Stimulated activated naive CD8-positive, alpha-beta T cell treated with anti-CD3 and anti-CD28 coated beads, Interleukin-15, amount 100 ng/mL, for 72 hours (primary cell): ENCODE measurements at regions not wholly inside any gene's neighbourhood (a gene's known extent, or its start where the extent isn't known, plus 50 kb on each side); places are given as distances from the start of the nearest gene placed in this dataset.

Experiments used
- ATAC-seq: fragments of 150-1000 bp; cut with Tn5 transposase; 2 replicates; pipeline ENCODE4 v1.10.0; 2021; ENCODE audit warnings: mild to moderate bottlenecking, moderate library complexity
- DNase-seq, 2 donors: peaks; one replicate each; pipeline ENCODE4 v3.0.0; 2021 to 2022
- H3K27ac Mint-ChIP-seq, 2 donors: one replicate each; pipeline ENCODE4 v1.8.0; 2022; ENCODE audit warnings: mild to moderate bottlenecking in 2 of 2, mixed read lengths in 2 of 2, moderate library complexity in 2 of 2
- H3K27me3 Mint-ChIP-seq: one replicate; pipeline ENCODE4 v1.8.0; 2022; ENCODE audit warnings: mixed read lengths
- H3K4me1 Mint-ChIP-seq: one replicate; pipeline ENCODE4 v1.8.0; 2022; ENCODE audit warnings: mild to moderate bottlenecking, mixed read lengths
- H3K4me3 Mint-ChIP-seq, 2 donors: one replicate each; pipeline ENCODE4 v1.8.0; 2022; ENCODE audit warnings: mild to moderate bottlenecking in 2 of 2, mixed read lengths in 2 of 2, moderate library complexity in 1 of 2
- H3K9me3 Mint-ChIP-seq, 2 donors: one replicate each; pipeline ENCODE4 v1.8.0; 2022; ENCODE audit warnings: mixed read lengths in 2 of 2

- H3K4me1 Mint-ChIP-seq, result no peaks in the 10 kb centered on the region
- H3K27me3 Mint-ChIP-seq, result no peaks in the 10 kb centered on the region
- no peak overlapping the region for H3K4me3 Mint-ChIP-seq
- H3K27ac Mint-ChIP-seq, result no peak overlapping the region
- ATAC-seq, result no peak
- DNase-seq, result no peak
- peaks cover 6 to 9% of the 10 kb centered on the region in 2 donors for H3K9me3 Mint-ChIP-seq
These were observed 810.6 kb upstream of the ADGRL4 start for GRCh38 chr1:79817031-79817560.

- ATAC-seq (no peak), DNase-seq (no peak)
- peaks cover 6 to 9% of the 10 kb centered on the region in 2 donors for H3K9me3 Mint-ChIP-seq
- H3K27ac Mint-ChIP-seq, result no peak overlapping the region
- no peaks in the 10 kb centered on the region for H3K4me1 Mint-ChIP-seq
- no peaks in the 10 kb centered on the region for H3K27me3 Mint-ChIP-seq
- no peak overlapping the region for H3K4me3 Mint-ChIP-seq
These were observed 808.6 kb upstream of the ADGRL4 start for GRCh38 chr1:79815115-79815514.

GRCh38 chr1:79811173-79811572 is 804.6 kb upstream of the ADGRL4 start:
- Mint-ChIP-seq H3K9me3 (peaks cover 0 to 11% of the 10 kb centered on the region in 2 donors), H3K27ac (no peak overlapping the region), H3K4me3 (no peak overlapping the region), H3K27me3 (no peaks in the 10 kb centered on the region), H3K4me1 (no peaks in the 10 kb centered on the region)
- DNase-seq (no peak), ATAC-seq (no peak)

DNA sequence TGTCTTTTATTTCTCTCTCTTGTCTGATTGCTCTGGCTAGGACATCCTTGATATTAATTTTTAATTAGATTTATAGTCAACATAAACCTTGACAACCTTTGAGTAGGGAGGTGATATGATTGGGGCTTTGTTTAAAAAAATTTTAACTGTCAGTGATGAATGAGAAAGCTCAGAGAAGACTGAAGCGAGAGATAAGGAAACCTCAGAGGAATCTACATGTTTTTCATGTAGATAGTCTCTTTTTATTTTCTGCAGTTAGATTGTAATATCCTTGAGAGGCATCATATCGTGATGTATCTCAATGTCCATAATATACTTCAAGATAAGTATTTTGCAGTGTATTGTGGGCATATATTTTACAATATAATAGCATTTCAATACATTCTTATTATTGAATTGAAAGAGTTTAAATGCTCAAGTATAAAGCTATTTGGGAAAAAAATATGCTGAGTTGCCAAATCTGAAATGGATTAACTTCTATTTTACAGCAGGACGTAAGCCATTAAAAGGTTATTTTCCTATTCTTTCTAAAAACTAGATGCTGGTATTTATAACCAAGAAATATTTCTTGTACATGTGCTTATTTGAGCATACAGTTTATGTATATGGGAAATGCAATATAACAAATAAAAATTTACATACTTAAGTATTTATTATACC is 802.4 kb upstream of the ADGRL4 start:
- no peak overlapping the region for H3K27ac Mint-ChIP-seq
- H3K27me3 Mint-ChIP-seq, result no peaks in the 10 kb centered on the region
- H3K4me3 Mint-ChIP-seq, result no peak overlapping the region
- peaks cover 0 to 22% of the 10 kb centered on the region in 2 donors for H3K9me3 Mint-ChIP-seq
- no peaks in the 10 kb centered on the region for H3K4me1 Mint-ChIP-seq
- ATAC-seq (no peak), DNase-seq (no peak)

DNA sequence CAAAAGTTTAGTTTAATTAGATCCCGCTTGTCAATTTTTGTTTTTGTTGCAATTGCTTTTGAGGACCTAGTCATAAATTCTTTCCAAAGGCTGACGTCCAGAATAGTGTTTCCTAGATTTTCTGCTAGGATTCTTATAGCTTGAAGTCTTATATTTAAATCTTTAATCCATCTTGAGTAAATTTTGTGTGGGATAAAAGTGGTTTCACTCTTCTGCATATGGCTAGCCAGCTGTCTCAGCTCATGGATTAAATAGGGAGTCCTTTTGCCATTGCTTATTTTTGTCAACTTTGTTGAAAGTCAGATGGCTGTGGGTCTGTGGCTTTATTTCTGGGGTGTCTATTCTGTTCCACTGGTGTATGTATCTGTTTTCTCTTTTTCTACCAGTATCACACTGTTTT is 801.3 kb upstream of the ADGRL4 start:
- H3K4me3 Mint-ChIP-seq, result no peak overlapping the region
- no peaks in the 10 kb centered on the region for H3K4me1 Mint-ChIP-seq
- ATAC-seq (no peak), DNase-seq (no peak)
- no peaks in the 10 kb centered on the region for H3K27me3 Mint-ChIP-seq
- H3K9me3 Mint-ChIP-seq, result peaks cover 0 to 22% of the 10 kb centered on the region in 2 donors
- no peak overlapping the region for H3K27ac Mint-ChIP-seq

GRCh38 chr1:79797487-79797886 is 791.0 kb upstream of the ADGRL4 start:
- H3K4me3 Mint-ChIP-seq, result no peak overlapping the region
- ATAC-seq (no peak), DNase-seq (no peak)
- no peak overlapping the region for H3K27ac Mint-ChIP-seq
- peaks cover 0 to 14% of the 10 kb centered on the region in 2 donors for H3K9me3 Mint-ChIP-seq
- H3K4me1 Mint-ChIP-seq, result no peaks in the 10 kb centered on the region
- H3K27me3 Mint-ChIP-seq, result no peaks in the 10 kb centered on the region

DNA sequence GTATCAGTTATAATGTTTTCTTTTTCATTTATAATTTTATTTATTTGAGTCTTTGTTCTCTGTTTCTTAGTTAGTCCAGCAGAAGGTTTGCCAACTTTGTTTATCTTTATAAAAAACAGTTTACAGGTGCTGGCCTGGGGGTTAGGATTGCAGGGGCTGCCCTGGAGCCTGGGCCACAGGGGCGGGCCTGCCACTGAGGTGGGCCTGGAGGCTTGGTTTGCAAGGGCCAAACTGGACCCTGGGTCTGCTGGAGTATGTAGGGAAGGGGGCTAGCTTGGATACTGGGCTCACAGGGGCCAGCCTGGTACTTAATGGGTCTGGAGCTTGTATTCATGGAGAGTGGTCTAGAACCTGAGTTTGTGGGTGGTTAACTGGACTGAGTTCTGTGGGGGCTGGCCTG is 789.9 kb upstream of the ADGRL4 start:
- Mint-ChIP-seq H3K4me3 (no peak overlapping the region), H3K9me3 (peaks cover 0 to 14% of the 10 kb centered on the region in 2 donors), H3K27me3 (no peaks in the 10 kb centered on the region), H3K4me1 (no peaks in the 10 kb centered on the region), H3K27ac (no peak overlapping the region)
- ATAC-seq, result no peak
- DNase-seq, result no peak

GRCh38 chr1:79792219-79792930 is 785.8 kb upstream of the ADGRL4 start:
- Mint-ChIP-seq H3K4me3 (no peak overlapping the region), H3K9me3 (peaks cover 5 to 21% of the 10 kb centered on the region in 2 donors), H3K4me1 (no peaks in the 10 kb centered on the region), H3K27me3 (no peaks in the 10 kb centered on the region), H3K27ac (no peak overlapping the region)
- DNase-seq, result no peak
- no peak for ATAC-seq

GRCh38 chr1:79791488-79792218 is 785.1 kb upstream of the ADGRL4 start:
- H3K4me3 Mint-ChIP-seq, result no peak overlapping the region
- H3K27me3 Mint-ChIP-seq, result no peaks in the 10 kb centered on the region
- H3K4me1 Mint-ChIP-seq, result no peaks in the 10 kb centered on the region
- no peak for DNase-seq
- ATAC-seq, result no peak
- no peak overlapping the region for H3K27ac Mint-ChIP-seq
- H3K9me3 Mint-ChIP-seq, result peaks cover 5 to 17% of the 10 kb centered on the region in 2 donors

GRCh38 chr1:79790950-79791349 is 784.4 kb upstream of the ADGRL4 start:
- Mint-ChIP-seq H3K27me3 (no peaks in the 10 kb centered on the region), H3K4me1 (no peaks in the 10 kb centered on the region), H3K4me3 (no peak overlapping the region), H3K9me3 (peaks cover 5 to 14% of the 10 kb centered on the region in 2 donors), H3K27ac (no peak overlapping the region)
- no peak for ATAC-seq
- no peak for DNase-seq

DNA sequence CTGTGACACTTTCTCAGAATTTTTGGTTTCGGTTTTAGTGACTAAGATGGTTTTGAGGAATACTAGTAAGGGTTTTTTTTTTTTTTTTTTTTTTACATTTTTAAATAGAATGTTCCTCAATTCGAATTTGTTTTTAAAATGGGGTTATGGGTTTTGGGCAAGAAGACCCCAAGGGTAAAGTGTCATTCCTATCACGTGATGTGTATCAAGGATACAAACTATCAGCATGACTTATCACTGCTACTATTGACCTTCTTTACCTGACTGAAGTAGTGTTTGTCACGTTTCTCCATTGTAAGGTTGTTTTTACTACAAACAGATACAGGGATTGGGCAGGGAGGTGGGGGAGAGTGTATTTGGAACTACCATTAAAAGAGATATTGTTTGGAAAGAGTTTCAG is 781.1 kb upstream of the ADGRL4 start:
- no peaks in the 10 kb centered on the region for H3K27me3 Mint-ChIP-seq
- no peak overlapping the region for H3K27ac Mint-ChIP-seq
- ATAC-seq, result no peak
- peaks cover 10 to 14% of the 10 kb centered on the region in 2 donors for H3K9me3 Mint-ChIP-seq
- no peak for DNase-seq
- no peaks in the 10 kb centered on the region for H3K4me1 Mint-ChIP-seq
- H3K4me3 Mint-ChIP-seq, result no peak overlapping the region

- Mint-ChIP-seq H3K9me3 (peaks cover 10 to 21% of the 10 kb centered on the region in 2 donors), H3K27me3 (no peaks in the 10 kb centered on the region), H3K4me3 (no peak overlapping the region), H3K27ac (no peak overlapping the region), H3K4me1 (no peaks in the 10 kb centered on the region)
- ATAC-seq, result no peak
- no peak for DNase-seq
These were observed 779.4 kb upstream of the ADGRL4 start for GRCh38 chr1:79785964-79786363.

DNA sequence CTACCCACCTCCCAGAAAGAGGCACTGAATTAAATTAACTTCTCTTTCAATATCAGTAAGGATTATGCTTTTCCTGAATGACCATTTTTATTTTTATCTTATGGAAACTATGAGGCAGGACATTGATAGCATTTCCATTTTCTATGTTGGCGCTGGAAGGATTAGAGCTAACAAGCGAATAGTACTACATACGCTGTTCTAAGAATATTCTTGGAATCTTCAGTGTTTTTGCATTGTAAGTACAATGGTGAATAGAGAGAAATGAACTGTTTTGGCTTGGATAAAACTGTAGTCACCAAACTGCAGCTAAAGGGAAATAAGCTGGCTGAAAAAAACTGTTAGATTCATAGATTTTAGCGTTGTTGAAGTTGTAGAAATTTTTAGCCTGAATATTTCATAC is 779.0 kb upstream of the ADGRL4 start:
- no peak overlapping the region for H3K27ac Mint-ChIP-seq
- H3K4me3 Mint-ChIP-seq, result no peak overlapping the region
- no peaks in the 10 kb centered on the region for H3K27me3 Mint-ChIP-seq
- DNase-seq (no peak), ATAC-seq (no peak)
- H3K4me1 Mint-ChIP-seq, result no peaks in the 10 kb centered on the region
- peaks cover 10 to 21% of the 10 kb centered on the region in 2 donors for H3K9me3 Mint-ChIP-seq

DNA sequence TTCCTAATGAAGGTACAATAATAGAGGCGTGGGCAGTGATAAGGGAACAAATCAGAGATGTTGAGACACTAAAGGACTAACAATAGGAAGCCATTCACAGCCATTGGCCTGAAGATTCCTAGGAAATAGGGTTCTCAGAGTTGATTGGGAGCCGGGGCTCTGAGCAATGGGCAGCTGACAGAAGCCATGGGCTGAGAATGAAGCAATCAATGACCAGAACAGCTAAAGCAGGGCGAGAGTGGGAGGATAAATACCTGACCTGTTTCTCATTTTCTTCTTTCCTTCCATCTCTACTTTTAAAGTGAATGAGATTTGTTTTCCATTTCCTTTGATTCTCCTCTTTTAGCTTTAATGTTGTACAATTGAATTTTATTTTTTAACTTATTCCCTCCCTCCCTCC is 774.7 kb upstream of the ADGRL4 start:
- DNase-seq (no peak), ATAC-seq (no peak)
- Mint-ChIP-seq H3K27ac (no peak overlapping the region), H3K4me3 (no peak overlapping the region), H3K27me3 (no peaks in the 10 kb centered on the region), H3K4me1 (no peaks in the 10 kb centered on the region), H3K9me3 (peaks cover 5 to 14% of the 10 kb centered on the region in 2 donors)

GRCh38 chr1:79777481-79778219 is 771.1 kb upstream of the ADGRL4 start:
- Mint-ChIP-seq H3K27me3 (no peaks in the 10 kb centered on the region), H3K9me3 (peaks cover 0 to 7% of the 10 kb centered on the region in 2 donors), H3K4me3 (no peak overlapping the region), H3K4me1 (no peaks in the 10 kb centered on the region), H3K27ac (no peak overlapping the region)
- DNase-seq (no peak), ATAC-seq (no peak)
